Stimulated activated naive CD8-positive, alpha-beta T cell treated with anti-CD3 and anti-CD28 coated beads, Interleukin-15, Interleukin-2, amounts not matched to agents 100 ng/mL and 50 ng/mL, for 24 hours (primary cell): ENCODE measurements at regions not wholly inside any gene's neighbourhood (a gene's known extent, or its start where the extent isn't known, plus 50 kb on each side); places are given as distances from the start of the nearest gene placed in this dataset.

Source experiments
- H3K27ac Mint-ChIP-seq: one replicate; pipeline ENCODE4 v1.8.0; 2021; ENCODE audit warnings: mild to moderate bottlenecking, mixed read lengths
- H3K27me3 Mint-ChIP-seq: one replicate; pipeline ENCODE4 v1.8.0; 2021; ENCODE audit warnings: mixed read lengths
- H3K36me3 Mint-ChIP-seq: one replicate; pipeline ENCODE4 v1.8.0; 2021; ENCODE audit warnings: low read depth, mixed read lengths
- H3K4me1 Mint-ChIP-seq: one replicate; pipeline ENCODE4 v1.8.0; 2021; ENCODE audit warnings: low read depth, mixed read lengths
- H3K4me3 Mint-ChIP-seq: one replicate; pipeline ENCODE4 v1.8.0; 2021; ENCODE audit warnings: mild to moderate bottlenecking, mixed read lengths
- H3K9me3 Mint-ChIP-seq: one replicate; pipeline ENCODE4 v1.8.0; 2021; ENCODE audit warnings: mixed read lengths

DNA sequence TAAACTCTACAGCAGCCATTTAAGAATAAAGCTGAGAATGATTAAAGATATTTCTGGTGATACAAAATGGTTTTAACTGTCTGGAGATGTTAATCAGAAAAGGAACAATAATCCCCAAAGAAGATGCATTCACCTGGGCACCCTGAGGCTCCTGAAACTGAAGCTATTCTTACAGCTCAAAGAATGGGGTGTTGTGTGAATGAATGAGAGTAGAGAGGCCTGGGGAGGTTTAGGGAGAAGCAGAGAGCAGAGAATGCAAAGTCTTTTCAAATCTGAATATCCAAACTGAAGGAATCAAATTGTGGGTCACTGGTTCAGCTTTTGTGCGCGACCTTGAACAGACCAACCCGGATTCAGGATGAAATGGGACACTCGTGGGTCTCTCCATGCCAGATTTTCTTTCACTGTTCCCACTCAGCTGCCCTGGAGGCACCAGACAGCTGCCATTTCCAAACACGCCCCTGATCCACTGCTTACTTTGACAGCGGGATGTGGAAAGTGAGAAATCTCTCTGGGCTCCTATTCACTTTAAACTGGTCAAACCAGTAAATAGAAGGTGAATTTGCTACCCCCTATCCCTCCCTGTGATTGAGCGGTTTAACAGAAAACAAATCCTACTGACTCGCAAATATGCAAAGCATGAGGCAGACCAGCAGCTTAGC lies 485.5 kb upstream of the THBS1 start:
- H3K27ac Mint-ChIP-seq = no peak overlapping the region
- H3K9me3 Mint-ChIP-seq = no peaks in the 10 kb centered on the region
- H3K27me3 Mint-ChIP-seq = peaks cover 28% of the 10 kb centered on the region
- no peaks in the 10 kb centered on the region for H3K4me1 Mint-ChIP-seq
- no peak overlapping the region for H3K4me3 Mint-ChIP-seq
- H3K36me3 Mint-ChIP-seq = no peaks in the 10 kb centered on the region

DNA sequence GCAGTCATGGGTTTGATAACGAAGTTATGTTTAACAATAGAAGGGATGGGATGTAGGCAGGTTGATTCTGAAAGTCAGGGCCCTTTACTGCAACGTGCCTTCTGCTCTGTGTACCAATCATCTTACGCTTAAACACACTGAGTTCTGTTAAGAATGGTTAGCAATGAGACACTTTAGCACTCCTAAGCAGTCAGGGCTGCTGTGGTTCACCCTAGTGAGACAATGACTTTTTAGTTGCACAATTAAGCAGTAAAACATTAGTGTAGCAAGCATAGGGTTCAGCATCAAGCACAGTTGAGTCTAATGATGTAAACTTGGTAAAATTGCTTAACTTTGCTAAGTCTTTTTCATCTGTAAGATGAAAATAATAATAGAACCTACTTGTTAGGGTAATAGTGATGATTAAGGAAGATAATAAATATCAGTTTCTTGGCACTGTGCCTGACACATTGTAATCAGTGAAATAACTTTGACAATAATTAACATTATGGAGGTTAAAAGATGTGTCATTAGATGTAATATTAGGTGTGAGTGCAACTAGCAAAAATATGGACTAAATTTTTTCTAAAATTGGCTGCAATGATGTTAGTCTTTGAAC lies 484.2 kb upstream of the THBS1 start:
- H3K4me1 Mint-ChIP-seq = no peaks in the 10 kb centered on the region
- H3K36me3 Mint-ChIP-seq = no peaks in the 10 kb centered on the region
- H3K27ac Mint-ChIP-seq = no peak overlapping the region
- no peaks in the 10 kb centered on the region for H3K9me3 Mint-ChIP-seq
- no peak overlapping the region for H3K4me3 Mint-ChIP-seq
- peaks cover 21% of the 10 kb centered on the region for H3K27me3 Mint-ChIP-seq

DNA sequence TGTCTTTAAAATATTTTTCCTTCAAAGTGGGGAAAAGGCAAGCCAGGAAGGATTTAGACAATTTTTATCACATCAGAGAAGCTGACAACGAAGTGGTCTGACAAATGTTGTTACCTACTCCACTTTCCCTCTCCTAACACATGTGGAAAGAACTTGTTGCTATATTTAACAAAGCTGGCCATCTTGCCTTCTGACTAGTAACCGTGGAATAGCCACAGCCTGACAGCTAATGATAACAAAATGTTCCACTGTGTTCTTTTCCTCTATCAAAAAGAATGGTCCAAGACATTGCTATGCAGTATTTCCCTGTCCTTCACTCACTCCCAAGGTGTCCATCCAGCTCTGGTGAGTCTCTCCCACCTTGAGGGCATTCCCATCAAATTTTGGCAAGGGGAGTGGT lies 481.4 kb upstream of the THBS1 start:
- H3K9me3 Mint-ChIP-seq = no peaks in the 10 kb centered on the region
- peaks cover 17% of the 10 kb centered on the region for H3K27me3 Mint-ChIP-seq
- H3K4me3 Mint-ChIP-seq = no peak overlapping the region
- no peak overlapping the region for H3K27ac Mint-ChIP-seq
- no peaks in the 10 kb centered on the region for H3K4me1 Mint-ChIP-seq
- H3K36me3 Mint-ChIP-seq = no peaks in the 10 kb centered on the region

DNA sequence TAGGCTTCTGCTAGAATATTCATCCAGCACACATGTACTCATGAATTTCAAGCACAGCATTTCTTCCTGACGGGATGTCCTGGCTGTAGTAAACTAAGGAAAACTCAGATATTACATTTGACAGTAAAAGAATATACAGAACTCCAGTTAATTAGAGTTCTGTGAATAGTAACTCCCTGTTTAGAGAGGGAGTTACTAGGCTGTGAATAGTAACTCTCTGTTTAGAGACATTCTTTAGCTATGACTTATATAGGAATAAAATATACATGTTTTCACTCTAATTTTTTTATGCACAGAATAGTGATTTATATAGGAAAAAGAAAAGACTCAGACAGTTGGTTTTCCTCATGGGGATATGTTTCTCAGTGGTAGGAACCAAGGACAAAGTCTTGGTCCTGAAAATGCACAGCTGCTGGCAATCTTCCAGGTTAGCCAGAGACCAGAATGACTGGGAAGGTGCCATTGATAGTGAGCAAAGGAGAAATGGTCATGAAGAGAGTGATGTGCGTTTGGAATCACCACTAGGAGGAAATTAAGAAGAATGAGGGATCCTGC lies 480.7 kb upstream of the THBS1 start:
- no peaks in the 10 kb centered on the region for H3K4me1 Mint-ChIP-seq
- no peak overlapping the region for H3K4me3 Mint-ChIP-seq
- no peaks in the 10 kb centered on the region for H3K9me3 Mint-ChIP-seq
- H3K36me3 Mint-ChIP-seq = no peaks in the 10 kb centered on the region
- peaks cover 17% of the 10 kb centered on the region for H3K27me3 Mint-ChIP-seq
- H3K27ac Mint-ChIP-seq = no peak overlapping the region

DNA sequence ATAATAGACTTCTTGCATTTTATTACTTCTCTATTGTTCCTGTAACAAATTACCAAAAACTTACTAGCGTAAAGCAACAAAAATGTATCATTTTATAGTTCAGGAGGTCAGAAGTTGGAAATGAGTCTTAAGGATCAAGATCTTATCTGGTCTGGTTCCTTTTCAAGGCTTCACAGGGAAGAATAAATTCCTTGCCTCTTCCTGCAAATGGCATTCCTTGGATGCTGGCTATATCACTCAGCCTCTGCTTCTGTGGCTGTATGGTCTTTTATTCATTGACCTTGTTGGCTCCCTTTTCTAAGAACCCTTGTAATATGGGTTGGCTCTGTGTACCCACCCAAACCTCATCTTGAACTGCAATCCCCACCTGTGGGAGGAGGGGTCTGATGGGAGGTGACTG lies 478.4 kb upstream of the THBS1 start:
- peaks cover 24% of the 10 kb centered on the region for H3K27me3 Mint-ChIP-seq
- H3K27ac Mint-ChIP-seq = no peak overlapping the region
- no peaks in the 10 kb centered on the region for H3K9me3 Mint-ChIP-seq
- H3K36me3 Mint-ChIP-seq = no peaks in the 10 kb centered on the region
- no peak overlapping the region for H3K4me3 Mint-ChIP-seq
- no peaks in the 10 kb centered on the region for H3K4me1 Mint-ChIP-seq

DNA sequence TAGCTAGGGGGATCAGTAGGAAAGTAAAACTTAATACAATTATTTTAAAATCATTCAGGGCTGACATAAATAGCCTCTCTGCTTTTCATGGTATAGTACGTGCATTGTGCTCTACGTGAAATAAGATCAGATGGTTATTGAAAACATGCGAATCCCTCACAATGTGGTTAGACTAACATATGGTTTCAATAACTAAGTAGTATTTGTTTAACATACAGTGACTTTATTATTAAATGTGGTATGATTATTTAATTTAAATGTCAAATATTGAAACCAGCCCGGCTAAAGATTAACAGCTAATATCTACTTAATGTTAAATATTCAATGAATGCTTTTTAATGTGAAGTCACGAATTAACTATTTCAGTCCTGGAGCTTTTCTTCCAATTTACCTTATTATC lies 473.9 kb upstream of the THBS1 start:
- Mint-ChIP-seq H3K9me3 (no peaks in the 10 kb centered on the region), H3K4me3 (no peak overlapping the region), H3K36me3 (no peaks in the 10 kb centered on the region), H3K4me1 (no peaks in the 10 kb centered on the region), H3K27ac (no peak overlapping the region), H3K27me3 (peaks cover 22% of the 10 kb centered on the region)

DNA sequence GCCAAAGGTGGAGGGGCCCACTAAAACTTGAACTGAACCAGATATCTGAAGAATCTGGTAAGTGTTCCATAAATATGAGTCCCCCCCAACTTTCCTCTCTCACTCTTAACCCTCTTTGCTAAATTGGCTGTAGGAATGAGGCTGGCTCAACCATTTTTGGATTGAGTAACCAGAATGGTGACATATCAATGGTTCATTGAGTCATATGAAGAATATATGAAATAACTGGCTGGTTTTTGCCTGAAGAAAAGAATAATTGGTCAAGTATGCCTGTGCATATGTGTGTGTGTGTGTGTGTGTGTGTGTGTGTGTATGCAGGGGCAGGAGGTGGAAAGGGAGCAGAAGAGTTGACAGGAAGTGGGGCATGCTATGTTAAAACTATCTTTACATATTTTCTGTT lies 472.9 kb upstream of the THBS1 start:
- Mint-ChIP-seq H3K4me3 (no peak overlapping the region), H3K9me3 (no peaks in the 10 kb centered on the region), H3K27me3 (peaks cover 26% of the 10 kb centered on the region), H3K36me3 (no peaks in the 10 kb centered on the region), H3K27ac (no peak overlapping the region), H3K4me1 (no peaks in the 10 kb centered on the region)

DNA sequence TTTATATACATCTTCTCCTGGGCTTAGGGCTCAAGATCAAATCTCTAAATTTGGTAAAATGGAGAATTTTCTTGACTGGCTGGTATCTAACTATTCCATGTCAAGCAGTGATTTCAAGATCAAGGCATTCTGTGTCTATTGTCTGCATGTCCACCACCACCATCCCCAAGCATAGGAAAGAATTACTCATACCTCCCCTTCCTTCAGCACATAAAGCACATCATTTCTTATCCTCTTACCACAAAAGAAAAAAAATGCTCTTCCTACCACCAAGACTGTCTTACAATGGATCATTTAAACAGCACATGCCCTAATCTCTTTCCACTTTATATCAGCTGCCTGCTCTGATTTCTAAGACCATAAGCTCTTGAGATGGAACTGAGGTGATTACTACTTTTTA lies 470.5 kb upstream of the THBS1 start:
- H3K27me3 Mint-ChIP-seq = peaks cover 26% of the 10 kb centered on the region
- no peaks in the 10 kb centered on the region for H3K4me1 Mint-ChIP-seq
- no peak overlapping the region for H3K4me3 Mint-ChIP-seq
- H3K9me3 Mint-ChIP-seq = no peaks in the 10 kb centered on the region
- H3K36me3 Mint-ChIP-seq = no peaks in the 10 kb centered on the region
- H3K27ac Mint-ChIP-seq = no peak overlapping the region

DNA sequence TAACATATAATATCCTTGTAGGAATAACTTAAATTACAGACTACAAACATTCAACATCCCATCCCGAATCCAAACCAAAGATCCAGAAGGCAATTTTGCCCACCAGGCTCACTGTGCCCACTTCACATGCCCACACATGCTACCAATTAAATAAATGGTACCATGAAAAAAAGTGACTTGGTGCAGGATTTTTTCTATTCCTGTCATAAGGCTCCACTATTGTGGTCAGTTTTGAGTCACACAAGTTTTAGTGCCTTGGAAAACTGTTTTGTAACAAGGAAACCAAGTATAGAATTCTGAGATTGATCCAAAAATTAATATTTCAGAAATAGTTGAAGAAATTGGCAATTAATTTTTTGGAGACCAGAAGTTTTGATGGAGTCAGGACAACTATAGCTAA lies 470.1 kb upstream of the THBS1 start:
- no peaks in the 10 kb centered on the region for H3K4me1 Mint-ChIP-seq
- peaks cover 25% of the 10 kb centered on the region for H3K27me3 Mint-ChIP-seq

DNA sequence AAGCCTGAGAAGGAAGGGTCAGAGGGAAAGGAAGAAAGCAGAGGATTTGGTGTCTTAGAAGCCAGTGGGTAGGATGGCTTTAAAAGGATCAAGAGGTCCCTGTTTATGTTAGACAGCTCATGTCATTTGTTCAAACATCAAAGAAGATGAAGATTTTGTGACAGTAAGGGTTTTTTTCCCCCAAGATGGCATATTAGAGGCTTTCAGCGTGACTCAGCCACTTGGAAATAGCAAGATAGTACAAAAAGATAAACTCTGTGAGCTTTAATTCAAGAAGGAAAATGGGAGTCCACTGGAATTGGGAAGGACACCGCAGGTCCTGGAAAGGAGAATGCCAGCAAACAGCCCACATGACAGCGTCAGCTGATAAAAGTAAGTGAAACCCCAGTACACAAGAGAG lies 467.1 kb upstream of the THBS1 start:
- no peak overlapping the region for H3K27ac Mint-ChIP-seq
- peaks cover 20% of the 10 kb centered on the region for H3K9me3 Mint-ChIP-seq
- H3K27me3 Mint-ChIP-seq = peaks cover 35% of the 10 kb centered on the region
- H3K4me1 Mint-ChIP-seq = no peaks in the 10 kb centered on the region
- H3K36me3 Mint-ChIP-seq = no peaks in the 10 kb centered on the region
- H3K4me3 Mint-ChIP-seq = no peak overlapping the region

More for the DNA sequence above, 470.1 kb upstream of the THBS1 start:
- Mint-ChIP-seq H3K27ac (no peak overlapping the region), H3K9me3 (no peaks in the 10 kb centered on the region), H3K36me3 (no peaks in the 10 kb centered on the region), H3K4me3 (no peak overlapping the region)

DNA sequence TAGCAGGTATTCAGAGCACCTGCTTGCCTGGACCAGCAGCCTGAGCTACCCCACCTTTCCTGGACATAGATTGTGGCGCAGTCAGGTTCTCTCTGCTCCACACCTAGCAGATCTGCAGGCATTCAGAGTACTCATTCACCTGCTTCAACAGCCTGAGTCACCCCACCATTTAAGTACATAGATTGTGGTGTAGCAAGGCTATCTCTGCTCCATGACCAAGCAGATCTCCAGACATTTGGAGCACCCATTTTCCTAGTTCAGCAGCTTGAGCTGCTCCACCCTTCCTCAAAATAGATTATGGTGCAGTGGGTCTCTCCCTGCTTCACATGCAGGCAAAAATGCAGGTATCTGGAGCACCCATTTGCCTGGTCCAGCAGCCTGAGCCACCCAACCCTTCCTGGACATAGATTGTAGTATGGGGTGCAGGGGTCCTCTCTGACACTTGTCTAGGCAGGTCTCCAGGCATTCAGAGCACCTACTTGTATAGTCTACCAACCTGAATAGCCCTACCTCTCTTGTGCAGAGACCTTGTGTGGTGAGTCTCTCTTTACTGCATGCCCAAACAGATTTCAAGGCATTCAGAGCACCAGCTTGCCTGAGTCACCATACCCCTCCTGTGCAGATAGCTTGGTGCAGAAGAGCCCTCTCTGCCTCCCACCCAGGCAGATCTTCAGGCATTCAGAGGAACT lies 466.0 kb upstream of the THBS1 start:
- Mint-ChIP-seq H3K4me1 (no peaks in the 10 kb centered on the region), H3K4me3 (no peak overlapping the region), H3K27me3 (peaks cover 34% of the 10 kb centered on the region), H3K9me3 (peaks cover 20% of the 10 kb centered on the region), H3K36me3 (no peaks in the 10 kb centered on the region), H3K27ac (no peak overlapping the region)

DNA sequence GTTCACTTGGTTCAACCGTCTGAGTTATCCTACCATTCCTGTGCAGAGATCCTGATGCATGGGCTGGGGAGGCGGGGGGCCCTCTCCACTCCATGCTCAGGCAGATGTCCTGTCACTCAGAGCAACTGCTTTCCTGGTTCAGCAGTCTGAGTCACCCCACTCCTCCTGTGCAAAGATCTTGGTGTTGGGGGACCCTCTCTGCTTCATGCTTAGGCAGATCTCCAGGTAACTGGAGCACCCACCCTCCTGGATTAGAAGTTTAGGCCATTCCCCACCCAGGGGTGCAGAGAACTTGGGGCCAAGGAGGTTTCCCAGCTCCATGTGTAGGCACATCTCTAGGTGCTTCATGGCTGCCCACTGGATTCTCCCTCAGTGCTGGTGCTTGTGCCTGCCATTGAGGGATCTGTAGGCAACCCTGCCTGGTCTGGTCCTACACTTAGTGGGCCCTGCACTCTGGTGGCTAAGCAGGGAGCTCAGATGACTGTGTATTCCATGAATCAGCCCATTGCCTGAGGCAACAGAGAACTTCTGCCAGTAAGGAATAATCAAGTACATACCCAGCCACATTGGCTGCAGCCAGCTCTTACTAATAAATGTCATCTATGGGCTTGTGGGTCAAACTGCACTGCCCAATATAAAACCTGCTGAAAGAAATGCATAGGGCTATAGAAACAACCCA lies 465.4 kb upstream of the THBS1 start:
- H3K27me3 Mint-ChIP-seq = peaks cover 36% of the 10 kb centered on the region

DNA sequence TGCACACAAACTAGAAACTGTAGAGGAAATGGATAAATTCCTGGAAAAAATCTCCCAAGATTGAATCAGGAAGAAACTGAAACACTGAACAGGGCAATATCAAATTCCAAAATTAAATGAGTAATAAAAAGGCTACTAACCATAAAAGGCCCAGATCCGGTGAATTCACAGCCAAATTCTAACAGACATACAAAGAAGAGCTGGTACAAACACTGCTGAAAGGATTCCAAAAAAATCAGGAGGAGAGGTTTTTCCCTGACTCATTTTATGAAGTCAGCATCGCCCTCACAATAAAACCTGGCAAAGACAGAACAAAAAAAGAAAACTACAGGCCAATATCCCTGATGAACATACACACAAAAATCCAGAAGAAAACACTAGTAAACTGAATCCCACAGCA lies 462.4 kb upstream of the THBS1 start:
- Mint-ChIP-seq H3K9me3 (peaks cover 20% of the 10 kb centered on the region), H3K27me3 (peaks cover 34% of the 10 kb centered on the region), H3K4me1 (no peaks in the 10 kb centered on the region), H3K36me3 (no peaks in the 10 kb centered on the region), H3K4me3 (no peak overlapping the region), H3K27ac (no peak overlapping the region)

More for the DNA sequence above, 465.4 kb upstream of the THBS1 start:
- Mint-ChIP-seq H3K4me3 (no peak overlapping the region), H3K9me3 (peaks cover 20% of the 10 kb centered on the region), H3K36me3 (no peaks in the 10 kb centered on the region), H3K4me1 (no peaks in the 10 kb centered on the region), H3K27ac (no peak overlapping the region)

DNA sequence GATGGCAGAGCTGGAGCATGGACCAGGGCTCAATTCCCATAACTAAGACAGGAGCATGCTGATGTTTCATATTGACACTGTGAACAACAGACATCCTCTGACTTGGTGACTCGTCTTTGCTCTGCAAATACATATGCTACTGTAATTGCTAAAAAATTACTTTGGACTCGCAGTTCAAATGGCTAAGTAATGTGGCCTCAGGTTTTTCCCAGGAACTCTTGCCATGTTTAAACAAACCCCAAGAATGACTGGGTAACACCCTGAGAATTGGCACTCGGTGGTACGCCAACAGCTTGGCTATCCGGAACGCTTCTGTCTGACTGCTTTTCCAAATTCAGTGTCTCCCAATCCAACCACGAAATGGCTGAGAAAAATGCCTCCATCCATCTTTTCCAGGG lies 456.7 kb upstream of the THBS1 start:
- H3K27me3 Mint-ChIP-seq = peaks cover 26% of the 10 kb centered on the region
- H3K36me3 Mint-ChIP-seq = no peaks in the 10 kb centered on the region
- no peak overlapping the region for H3K4me3 Mint-ChIP-seq
- no peaks in the 10 kb centered on the region for H3K9me3 Mint-ChIP-seq
- no peak overlapping the region for H3K27ac Mint-ChIP-seq
- H3K4me1 Mint-ChIP-seq = peaks cover 13% of the 10 kb centered on the region

DNA sequence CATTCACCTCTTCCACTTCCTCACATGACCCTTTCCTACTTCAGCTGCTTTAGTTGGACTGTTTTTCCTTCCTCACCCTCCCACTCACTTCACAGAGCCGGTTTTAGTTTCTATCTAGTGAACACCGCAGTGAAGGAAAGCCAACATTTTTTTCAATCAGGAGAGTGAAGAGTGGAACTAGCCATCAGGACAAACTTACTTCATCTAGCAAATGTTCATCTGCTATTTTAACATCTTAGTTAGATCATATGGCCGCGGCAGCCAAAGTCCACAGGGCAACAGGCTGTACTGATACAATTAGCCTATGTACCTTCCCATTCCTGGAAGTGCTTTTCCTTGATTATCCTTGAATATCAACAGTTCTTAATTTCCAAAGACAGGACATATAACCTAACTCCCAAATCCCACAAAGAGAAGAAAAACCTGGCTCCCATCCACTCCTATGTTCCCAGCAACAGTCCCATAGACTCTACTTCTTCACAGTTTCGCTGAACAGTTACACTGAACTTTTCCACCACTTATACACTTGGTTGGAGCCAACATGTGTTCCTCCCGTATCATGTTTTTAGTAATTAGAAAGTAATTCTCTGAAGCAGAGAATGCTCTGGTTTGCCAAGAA lies 456.2 kb upstream of the THBS1 start:
- Mint-ChIP-seq H3K27ac (no peak overlapping the region), H3K4me3 (no peak overlapping the region), H3K9me3 (no peaks in the 10 kb centered on the region), H3K4me1 (peaks cover 13% of the 10 kb centered on the region), H3K36me3 (no peaks in the 10 kb centered on the region), H3K27me3 (peaks cover 26% of the 10 kb centered on the region)
